Right hindlimb (tissue), 1 donor: ENCODE measurements at regions not wholly inside any gene's neighbourhood (a gene's known extent, or its start where the extent isn't known, plus 50 kb on each side); places are given as distances from the start of the nearest gene placed in this dataset.
A peak's percentile ranks its signal among the peaks of the same experiment; 100 is the strongest.
"Not testable (repeated sequence)": the region's sequence is repeated elsewhere in the genome, so short reads cannot be mapped to it uniquely, and the experiment has no call there.

Experiments used
- DNase-seq: peaks from one replicate; pipeline ENCODE4 v3.0.0-alpha.2; 2018

GRCh38 chr6:57870083-57870482 is 552.7 kb downstream of the PRIM2 start:
- DNase-seq = not testable (repeated sequence)

DNA sequence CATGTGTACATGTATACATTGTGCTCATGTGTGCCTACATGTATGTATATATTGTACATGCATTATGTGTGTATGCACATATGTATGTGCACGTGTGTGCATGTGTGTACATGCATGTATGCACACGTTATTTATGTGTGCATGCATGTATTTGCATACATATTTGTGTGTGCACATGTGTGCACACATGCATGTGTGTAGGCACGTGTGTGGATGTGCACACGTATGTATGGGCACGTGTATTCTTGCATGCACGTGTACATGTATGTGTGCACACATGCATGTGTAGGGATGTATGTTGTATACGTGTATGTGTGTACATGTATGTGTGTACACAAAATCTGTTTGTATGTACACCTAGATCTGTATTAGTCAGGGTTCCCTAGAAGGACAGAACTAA is 556.0 kb downstream of the PRIM2 start:
- DNase-seq = not testable (repeated sequence)

DNA sequence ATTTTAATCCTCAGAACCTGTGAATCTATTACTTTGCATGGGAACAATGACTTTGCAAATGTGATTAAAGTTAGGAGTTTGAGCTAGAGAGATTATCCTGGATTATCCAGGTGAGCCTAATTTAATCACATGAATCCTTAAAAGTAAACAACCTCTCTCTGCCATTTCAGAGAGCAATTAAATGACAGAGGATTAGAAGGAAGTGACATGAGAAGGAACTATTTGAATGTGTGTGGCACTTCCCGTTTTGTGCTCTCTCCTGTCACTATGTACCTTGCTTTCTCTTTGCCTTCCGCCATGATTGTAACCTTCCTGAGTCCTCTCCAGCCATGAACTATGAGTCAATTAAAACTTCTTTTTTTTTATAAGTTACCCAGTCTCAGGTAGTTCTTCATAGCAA is 559.2 kb downstream of the PRIM2 start:
- DNase-seq = not testable (repeated sequence)

- not testable (repeated sequence) for DNase-seq
These were observed 560.3 kb downstream of the PRIM2 start for GRCh38 chr6:57877729-57878128.

GRCh38 chr6:57878792-57879191 is 561.4 kb downstream of the PRIM2 start:
- not testable (repeated sequence) for DNase-seq

GRCh38 chr6:57898850-57899249 is 581.4 kb downstream of the PRIM2 start:
- DNase-seq = not testable (repeated sequence)

DNA sequence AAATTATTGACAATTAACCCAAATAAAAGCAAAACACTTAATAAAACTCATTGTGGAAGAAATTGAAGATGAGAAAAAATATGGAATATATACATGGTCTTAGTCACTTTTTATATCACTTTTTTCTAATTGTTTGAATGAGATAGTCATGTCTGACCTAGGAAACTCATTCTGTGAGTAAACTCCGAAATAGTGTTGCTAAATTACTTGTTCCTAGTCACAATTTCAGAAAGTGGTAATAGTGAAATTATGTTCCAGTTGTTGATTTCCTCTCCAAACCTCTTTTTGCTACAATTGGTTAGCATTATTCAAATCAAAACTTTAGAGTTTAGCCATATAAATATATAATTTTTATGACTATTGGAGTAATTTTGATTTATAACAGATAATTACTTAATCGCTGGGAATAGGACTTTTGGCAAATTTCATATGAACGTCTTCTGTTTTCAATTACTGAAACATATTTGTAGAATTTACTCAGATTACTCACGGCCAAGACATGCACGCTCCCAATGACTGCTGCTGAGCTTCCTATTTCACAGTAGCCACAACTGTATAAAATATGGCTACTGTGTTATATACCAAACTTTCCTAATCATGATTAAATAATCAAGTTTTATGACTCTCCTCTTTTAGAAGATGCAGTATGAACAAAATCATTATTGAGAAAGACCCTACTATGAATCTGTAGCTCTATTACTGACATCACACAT is 583.4 kb downstream of the PRIM2 start:
- DNase-seq = not testable (repeated sequence)

DNA sequence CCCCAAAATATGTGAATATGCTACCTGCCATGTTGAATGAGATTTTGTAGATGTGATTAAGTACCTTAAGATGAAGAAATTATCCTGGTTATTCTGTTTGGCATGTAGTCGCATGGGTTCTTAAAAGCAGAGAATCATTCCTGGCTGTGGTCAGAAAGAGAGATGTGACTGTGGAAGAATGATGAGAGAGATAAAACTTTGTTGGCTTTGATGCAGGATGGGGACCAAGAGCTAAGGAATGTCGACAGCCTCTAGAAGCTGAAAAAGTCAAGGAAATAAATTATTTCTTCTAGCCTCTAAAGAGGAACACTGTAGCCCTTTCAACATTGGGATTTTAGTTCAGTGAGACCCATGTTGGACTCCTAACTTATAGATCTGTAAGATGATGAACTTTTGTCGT is 584.0 kb downstream of the PRIM2 start:
- DNase-seq = not testable (repeated sequence)

GRCh38 chr6:57904356-57904755 is 586.9 kb downstream of the PRIM2 start:
- DNase-seq = not testable (repeated sequence)

DNA sequence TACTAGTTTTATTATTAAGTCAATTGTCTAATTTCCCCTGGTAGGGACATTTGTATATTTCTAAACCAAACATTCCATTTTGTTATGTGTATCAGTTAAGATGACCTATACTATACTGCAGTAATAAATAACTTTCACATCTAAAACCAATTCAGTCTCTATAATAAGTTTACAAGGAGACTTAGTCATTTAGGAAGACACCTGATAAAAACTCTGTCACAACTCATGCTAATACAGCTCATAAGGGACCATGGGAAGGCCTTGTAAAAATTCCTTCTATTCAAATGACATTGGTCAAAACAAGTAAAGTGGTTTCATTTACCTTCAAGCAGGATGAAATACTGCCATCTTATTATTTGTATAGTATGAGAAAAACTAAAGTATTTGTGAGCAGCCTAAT is 597.9 kb downstream of the PRIM2 start:
- not testable (repeated sequence) for DNase-seq

DNA sequence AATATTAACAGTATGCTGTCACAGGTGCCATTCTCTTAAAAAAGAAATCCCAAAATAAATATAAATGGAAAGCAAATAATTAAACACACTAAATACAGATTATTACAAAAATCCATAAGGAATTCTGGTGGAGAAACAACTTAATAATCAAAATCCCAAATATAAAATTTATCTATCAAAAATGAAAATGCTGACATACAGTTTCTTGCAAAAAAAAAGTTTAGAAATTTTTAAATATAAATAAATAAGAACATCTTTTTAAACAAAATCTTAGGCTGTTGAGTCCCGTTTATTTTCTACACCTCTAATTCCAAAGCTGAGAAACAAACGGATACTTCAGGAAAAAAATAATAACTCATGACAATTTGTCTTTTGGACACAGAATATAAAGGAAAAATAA is 625.5 kb downstream of the PRIM2 start:
- DNase-seq = not testable (repeated sequence)

DNA sequence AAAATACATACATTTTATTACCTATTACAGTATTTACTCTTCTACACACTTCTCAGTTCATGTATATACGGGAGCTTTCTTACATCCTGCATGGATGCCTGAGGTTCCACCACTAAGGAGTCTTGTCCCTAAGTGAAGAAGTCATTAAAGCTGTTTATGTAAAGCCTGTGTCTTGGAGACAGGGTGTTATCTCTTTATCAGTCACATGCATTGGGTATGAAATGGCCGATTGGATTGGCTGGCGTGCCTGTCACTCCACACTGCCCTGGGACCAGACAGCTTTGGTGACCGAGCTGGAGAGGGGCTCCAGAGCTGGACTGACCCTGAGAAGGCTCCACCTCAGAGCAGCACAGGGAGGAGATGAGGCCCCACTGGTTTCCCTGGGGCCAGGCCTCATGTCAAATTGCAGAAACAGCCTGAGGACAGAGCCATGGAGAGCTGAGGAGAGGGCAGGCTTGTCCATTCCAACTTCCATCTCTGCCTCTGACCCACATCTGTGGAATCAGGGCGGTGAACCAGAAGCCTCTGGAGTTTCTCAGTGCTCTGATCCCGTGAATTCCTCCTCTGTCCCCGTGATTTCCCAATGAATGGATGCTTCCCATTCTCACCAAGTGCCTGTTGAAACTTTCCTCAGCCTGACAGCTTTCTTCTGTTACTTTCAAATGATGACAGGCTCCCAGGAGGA is 628.8 kb downstream of the PRIM2 start:
- not testable (repeated sequence) for DNase-seq

- not testable (repeated sequence) for DNase-seq
These were observed 629.3 kb downstream of the PRIM2 start for GRCh38 chr6:57946769-57947091.

DNA sequence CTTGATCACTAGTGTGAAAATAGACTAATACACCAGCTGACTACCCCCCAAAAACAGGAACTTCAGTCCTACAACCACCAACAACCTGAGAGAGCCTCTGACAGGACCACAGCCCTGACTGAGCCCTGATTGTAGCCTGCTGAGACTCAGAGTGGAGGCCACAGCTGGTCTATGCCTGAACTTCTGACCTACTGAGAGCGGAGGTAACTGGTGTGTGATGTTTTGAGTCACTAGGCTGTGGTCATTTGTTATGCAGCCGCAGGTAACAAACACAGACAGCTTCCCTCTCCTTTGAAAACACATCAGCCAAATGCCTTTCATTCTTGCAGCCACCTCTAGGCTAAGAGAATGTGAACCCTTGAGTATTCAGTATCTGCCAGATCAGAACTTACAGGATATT is 631.1 kb downstream of the PRIM2 start:
- not testable (repeated sequence) for DNase-seq

GRCh38 chr6:57950430-57950829 is 633.0 kb downstream of the PRIM2 start:
- DNase-seq = not testable (repeated sequence)

GRCh38 chr6:57966757-57967156 is 649.3 kb downstream of the PRIM2 start:
- not testable (repeated sequence) for DNase-seq

DNA sequence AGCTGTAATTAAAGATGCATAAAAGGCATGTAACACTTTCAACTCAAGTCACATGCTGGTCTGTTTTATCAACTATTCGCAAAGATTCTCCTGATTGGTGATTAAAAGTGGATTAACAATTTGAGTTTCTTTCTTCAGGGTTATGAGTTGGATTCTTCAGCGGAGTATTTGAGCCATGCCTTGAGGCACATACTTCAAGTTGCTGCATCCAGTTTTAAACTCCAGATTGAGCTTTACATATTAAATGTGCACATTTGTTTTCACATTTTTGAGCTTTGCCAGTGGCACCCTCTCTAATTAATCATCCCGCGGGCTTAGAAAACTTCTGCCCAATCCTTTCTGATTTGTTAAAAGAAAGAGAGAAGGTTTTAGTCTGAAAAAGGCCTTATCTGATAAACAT is 654.5 kb downstream of the PRIM2 start:
- not testable (repeated sequence) for DNase-seq

DNA sequence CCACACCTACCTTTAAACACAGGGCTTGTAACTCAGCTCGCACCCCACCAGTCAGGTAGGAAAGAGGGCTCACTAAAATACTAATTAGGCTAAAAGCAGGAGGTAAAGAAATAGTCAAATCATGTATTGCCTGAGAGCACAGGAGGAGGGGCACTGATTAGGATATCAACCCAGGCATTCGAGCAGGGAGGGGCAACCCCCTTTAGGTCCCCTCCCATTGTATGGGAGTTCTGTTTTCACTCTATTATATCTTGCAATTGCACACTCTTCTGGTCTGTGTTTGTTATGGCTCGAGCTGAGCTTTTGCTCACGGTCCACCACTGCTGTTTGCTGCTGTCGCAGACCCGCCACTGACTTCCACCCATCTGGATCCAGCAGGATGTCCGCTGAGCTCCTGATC is 657.2 kb downstream of the PRIM2 start:
- DNase-seq = no peak

- DNase-seq = not testable (repeated sequence)
These were observed 657.7 kb downstream of the PRIM2 start for GRCh38 chr6:57975127-57975526.

DNA sequence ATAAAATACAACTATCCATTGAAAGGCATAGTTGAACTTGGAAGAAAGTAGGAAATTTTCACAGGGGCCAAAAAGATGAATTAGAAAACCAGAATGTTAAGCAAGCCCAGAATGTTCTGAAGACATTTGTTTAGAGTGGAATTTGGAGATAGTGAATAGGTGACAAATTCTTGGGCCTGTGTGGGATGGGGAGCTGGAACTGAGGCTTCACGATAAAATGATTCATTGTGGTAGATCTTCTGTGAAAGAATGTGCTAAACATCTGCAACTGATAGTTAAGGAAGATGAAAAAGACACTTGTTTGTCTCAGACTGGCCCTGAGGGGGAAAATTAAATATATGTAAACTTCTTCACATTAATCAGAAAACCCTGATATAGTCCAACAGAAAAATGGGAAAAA is 658.9 kb downstream of the PRIM2 start:
- DNase-seq = not testable (repeated sequence)

- DNase-seq = not testable (repeated sequence)
These were observed 666.2 kb downstream of the PRIM2 start for GRCh38 chr6:57983603-57984002.

DNA sequence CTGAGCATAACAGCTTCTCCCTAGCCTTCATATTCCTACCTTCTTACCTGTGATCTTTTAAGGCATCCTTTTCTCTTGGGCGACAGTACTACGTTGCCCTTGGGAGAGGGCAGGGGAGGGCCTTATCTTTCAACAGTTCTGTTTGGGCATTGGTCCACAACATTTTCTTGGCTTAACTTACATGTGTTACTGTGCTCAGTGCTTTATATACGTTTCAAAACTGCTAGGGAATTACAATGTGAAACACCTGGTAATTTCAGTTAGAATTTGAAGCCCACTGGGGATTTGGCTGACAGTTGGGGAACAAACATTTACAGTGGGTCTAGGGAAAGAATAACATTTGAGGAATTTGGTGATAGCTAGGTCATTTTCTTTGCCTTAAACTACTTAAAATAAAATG is 667.1 kb downstream of the PRIM2 start:
- DNase-seq = peak; percentile 21

DNA sequence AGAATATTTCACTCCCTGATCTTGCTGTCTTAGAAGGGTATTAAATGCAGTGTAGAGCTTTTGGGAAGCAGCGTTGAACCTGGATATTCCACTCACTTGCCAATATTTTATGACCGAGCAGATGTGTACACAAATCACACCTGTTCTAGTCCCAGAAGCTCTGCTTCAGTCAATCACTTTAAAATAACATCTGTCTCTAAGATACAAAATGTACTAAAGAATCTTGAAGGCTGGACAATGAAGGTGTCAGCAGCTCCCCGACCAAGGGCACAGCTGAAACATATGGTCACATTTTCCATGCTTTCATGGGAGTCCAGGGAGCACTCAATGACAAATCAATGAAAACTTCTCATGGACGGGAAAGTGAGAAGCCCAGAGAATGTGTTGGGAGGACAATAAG is 668.3 kb downstream of the PRIM2 start:
- DNase-seq = peak; percentile 52

DNA sequence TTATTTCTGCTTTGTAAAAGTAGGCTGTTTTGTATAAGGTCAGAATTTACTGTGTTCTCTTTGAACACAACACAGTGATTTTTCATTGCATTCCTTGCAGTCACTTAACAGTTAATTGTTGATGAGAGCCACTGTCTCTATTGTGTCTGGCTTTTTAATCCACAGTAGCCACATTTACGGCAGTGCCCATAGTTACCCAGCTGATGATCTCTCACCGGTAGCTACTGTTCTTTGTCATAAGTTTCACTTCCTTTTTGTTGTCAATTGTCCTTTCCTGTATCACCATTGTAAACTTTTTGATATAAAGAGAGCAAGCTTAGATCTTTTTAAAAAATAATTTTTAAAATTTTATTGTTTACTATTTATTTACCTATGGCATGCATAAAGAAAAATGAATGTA is 669.2 kb downstream of the PRIM2 start:
- not testable (repeated sequence) for DNase-seq
